WERI-Rb-1 (cell line): ENCODE measurements at regions not wholly inside any gene's neighbourhood (a gene's known extent, or its start where the extent isn't known, plus 50 kb on each side); places are given as distances from the start of the nearest gene placed in this dataset.
A peak's percentile ranks its signal among the peaks of the same experiment; 100 is the strongest.

Experiments used
- DNase-seq: peaks from one replicate; pipeline ENCODE4 v3.0.0-alpha.2; 2020
- H3K27ac ChIP-seq: fragments of 250-450 bp; sonication (Bioruptor Pico); 2 replicates; pipeline ENCODE4 v1.5.1; 2020; ENCODE audit warnings: mild to moderate bottlenecking, moderate library complexity
- H3K27me3 ChIP-seq: fragments of 250-450 bp; sonication (Bioruptor Pico); 2 replicates; pipeline ENCODE4 v1.5.1; 2021; ENCODE audit warnings: mild to moderate bottlenecking, low read depth, moderate library complexity; ENCODE audit not compliant: insufficient read depth, severe bottlenecking
- H3K36me3 ChIP-seq: fragments of 250-450 bp; sonication (Bioruptor Pico); 2 replicates; pipeline ENCODE4 v1.5.1; 2020; ENCODE audit warnings: mild to moderate bottlenecking, moderate library complexity
- H3K4me3 ChIP-seq: 2 replicates; pipeline ENCODE4 v1.5.1; 2011; ENCODE audit warnings: low read depth, mild to moderate bottlenecking, control low read depth, low read length
- H3K9me3 ChIP-seq: fragments of 250-450 bp; sonication (Bioruptor Pico); 2 replicates; pipeline ENCODE4 v1.5.1; 2021; ENCODE audit warnings: mild to moderate bottlenecking, moderate library complexity; ENCODE audit not compliant: severe bottlenecking
- TF ChIP-seq, protein P1 (sequence below): IDR thresholded peaks from 2 replicates; pipeline ENCODE4 v1.5.1; 2011; ENCODE audit warnings: low read depth, mild to moderate bottlenecking, control low read depth, inconsistent platforms, low read length

- TF ChIP-seq, protein P1, sequence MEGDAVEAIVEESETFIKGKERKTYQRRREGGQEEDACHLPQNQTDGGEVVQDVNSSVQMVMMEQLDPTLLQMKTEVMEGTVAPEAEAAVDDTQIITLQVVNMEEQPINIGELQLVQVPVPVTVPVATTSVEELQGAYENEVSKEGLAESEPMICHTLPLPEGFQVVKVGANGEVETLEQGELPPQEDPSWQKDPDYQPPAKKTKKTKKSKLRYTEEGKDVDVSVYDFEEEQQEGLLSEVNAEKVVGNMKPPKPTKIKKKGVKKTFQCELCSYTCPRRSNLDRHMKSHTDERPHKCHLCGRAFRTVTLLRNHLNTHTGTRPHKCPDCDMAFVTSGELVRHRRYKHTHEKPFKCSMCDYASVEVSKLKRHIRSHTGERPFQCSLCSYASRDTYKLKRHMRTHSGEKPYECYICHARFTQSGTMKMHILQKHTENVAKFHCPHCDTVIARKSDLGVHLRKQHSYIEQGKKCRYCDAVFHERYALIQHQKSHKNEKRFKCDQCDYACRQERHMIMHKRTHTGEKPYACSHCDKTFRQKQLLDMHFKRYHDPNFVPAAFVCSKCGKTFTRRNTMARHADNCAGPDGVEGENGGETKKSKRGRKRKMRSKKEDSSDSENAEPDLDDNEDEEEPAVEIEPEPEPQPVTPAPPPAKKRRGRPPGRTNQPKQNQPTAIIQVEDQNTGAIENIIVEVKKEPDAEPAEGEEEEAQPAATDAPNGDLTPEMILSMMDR: no peak
- H3K36me3 ChIP-seq: no peaks in the 10 kb centered on the region
- no peak for DNase-seq
These were observed 175.5 kb downstream of the HAUS1 start for GRCh38 chr18:46279673-46280072.

GRCh38 chr18:46281185-46282176 is 177.3 kb downstream of the HAUS1 start:
- H3K27ac ChIP-seq: no peak overlapping the region
- no peaks in the 10 kb centered on the region for H3K9me3 ChIP-seq
- peak; percentile 87 for DNase-seq
- H3K27me3 ChIP-seq: no peaks in the 10 kb centered on the region
- TF ChIP-seq, protein P1: peak; percentile 94
- H3K4me3 ChIP-seq: no peak overlapping the region
- H3K36me3 ChIP-seq: no peaks in the 10 kb centered on the region

More at GRCh38 chr18:46279673-46280072, 175.5 kb downstream of the HAUS1 start:
- Histone ChIP-seq H3K4me3 (no peak overlapping the region), H3K27ac (no peak overlapping the region), H3K9me3 (no peaks in the 10 kb centered on the region), H3K27me3 (no peaks in the 10 kb centered on the region)

DNA sequence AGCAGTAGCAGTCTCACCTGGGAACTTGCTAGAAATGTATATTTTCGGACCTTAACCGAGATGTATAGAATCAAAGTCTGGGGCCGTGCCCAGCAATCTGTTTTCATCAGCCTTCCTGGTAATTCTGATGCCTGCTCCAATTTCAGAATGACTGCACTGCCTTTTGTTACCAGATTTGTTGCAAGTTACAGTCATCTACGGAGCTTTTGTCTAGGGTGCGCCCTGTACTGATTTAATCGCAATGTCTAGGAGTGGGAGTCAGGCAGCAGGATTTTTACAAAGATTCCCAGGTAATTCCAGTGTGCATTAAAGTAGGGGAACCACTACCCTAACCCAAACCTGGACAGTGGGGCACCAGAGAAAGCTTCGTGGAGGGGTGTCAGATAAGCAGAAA is 178.0 kb downstream of the HAUS1 start:
- TF ChIP-seq, protein P1: no peak
- DNase-seq: no peak
- no peak overlapping the region for H3K27ac ChIP-seq
- no peaks in the 10 kb centered on the region for H3K27me3 ChIP-seq
- H3K9me3 ChIP-seq: no peaks in the 10 kb centered on the region
- H3K4me3 ChIP-seq: no peak overlapping the region
- no peaks in the 10 kb centered on the region for H3K36me3 ChIP-seq

- no peaks in the 10 kb centered on the region for H3K9me3 ChIP-seq
- H3K4me3 ChIP-seq: no peak overlapping the region
- H3K27ac ChIP-seq: no peak overlapping the region
- DNase-seq: no peak
- H3K36me3 ChIP-seq: no peaks in the 10 kb centered on the region
- TF ChIP-seq, protein P1: no peak
- H3K27me3 ChIP-seq: no peaks in the 10 kb centered on the region
These were observed 178.5 kb downstream of the HAUS1 start for GRCh38 chr18:46282646-46283045.

DNA sequence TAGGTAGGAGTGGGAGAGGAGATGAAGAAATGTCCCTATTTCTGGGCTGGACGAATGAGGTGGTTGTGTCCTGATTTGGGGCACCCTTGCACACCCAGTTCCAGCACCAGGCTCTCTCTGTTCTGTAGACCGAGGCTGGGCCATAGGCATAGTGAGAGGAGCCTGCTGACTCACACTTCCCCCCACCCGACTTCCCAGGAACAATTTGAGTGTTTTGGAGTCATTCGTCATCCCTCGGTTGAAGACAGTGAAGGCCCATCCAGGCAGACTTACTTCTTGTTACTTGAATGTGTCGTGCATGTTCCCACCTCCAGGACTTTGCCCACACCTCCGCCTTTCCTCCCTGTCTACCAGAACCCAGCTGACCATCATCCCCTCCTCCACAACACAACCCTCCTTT is 179.1 kb downstream of the HAUS1 start:
- TF ChIP-seq, protein P1: no peak
- no peak for DNase-seq
- H3K27me3 ChIP-seq: no peaks in the 10 kb centered on the region

More for the DNA sequence above, 179.1 kb downstream of the HAUS1 start:
- Histone ChIP-seq H3K36me3 (no peaks in the 10 kb centered on the region), H3K9me3 (no peaks in the 10 kb centered on the region), H3K27ac (no peak overlapping the region), H3K4me3 (no peak overlapping the region)
